ENCODE measurements at regions not wholly inside any gene's neighbourhood (a gene's known extent, or its start where the extent isn't known, plus 50 kb on each side); places are given as distances from the start of the nearest gene placed in this dataset.

GRCh38 chr4:32429151-32429550 lies 1709.0 kb downstream of the PCDH7 start:
- TF ChIP-seq, protein P1, sequence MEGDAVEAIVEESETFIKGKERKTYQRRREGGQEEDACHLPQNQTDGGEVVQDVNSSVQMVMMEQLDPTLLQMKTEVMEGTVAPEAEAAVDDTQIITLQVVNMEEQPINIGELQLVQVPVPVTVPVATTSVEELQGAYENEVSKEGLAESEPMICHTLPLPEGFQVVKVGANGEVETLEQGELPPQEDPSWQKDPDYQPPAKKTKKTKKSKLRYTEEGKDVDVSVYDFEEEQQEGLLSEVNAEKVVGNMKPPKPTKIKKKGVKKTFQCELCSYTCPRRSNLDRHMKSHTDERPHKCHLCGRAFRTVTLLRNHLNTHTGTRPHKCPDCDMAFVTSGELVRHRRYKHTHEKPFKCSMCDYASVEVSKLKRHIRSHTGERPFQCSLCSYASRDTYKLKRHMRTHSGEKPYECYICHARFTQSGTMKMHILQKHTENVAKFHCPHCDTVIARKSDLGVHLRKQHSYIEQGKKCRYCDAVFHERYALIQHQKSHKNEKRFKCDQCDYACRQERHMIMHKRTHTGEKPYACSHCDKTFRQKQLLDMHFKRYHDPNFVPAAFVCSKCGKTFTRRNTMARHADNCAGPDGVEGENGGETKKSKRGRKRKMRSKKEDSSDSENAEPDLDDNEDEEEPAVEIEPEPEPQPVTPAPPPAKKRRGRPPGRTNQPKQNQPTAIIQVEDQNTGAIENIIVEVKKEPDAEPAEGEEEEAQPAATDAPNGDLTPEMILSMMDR (IDR thresholded peaks at IDR 0.05), result no peak
- TF ChIP-seq EZH2 (IDR thresholded peaks at IDR 0.05), result no peak

Data from neural progenitor cell (in vitro differentiated cells).